ENCODE measurements at regions not wholly inside any gene's neighbourhood (a gene's known extent, or its start where the extent isn't known, plus 50 kb on each side); places are given as distances from the start of the nearest gene placed in this dataset.
A peak's percentile ranks its signal among the peaks of the same experiment; 100 is the strongest.

GRCh38 chr17:69605571-69605970 is 191.1 kb downstream of the MAP2K6 start:
- Mint-ChIP-seq H3K36me3 (ENCODE audit: low read depth) (no peaks in the 10 kb centered on the region), H3K4me3 (no peak overlapping the region)

DNA sequence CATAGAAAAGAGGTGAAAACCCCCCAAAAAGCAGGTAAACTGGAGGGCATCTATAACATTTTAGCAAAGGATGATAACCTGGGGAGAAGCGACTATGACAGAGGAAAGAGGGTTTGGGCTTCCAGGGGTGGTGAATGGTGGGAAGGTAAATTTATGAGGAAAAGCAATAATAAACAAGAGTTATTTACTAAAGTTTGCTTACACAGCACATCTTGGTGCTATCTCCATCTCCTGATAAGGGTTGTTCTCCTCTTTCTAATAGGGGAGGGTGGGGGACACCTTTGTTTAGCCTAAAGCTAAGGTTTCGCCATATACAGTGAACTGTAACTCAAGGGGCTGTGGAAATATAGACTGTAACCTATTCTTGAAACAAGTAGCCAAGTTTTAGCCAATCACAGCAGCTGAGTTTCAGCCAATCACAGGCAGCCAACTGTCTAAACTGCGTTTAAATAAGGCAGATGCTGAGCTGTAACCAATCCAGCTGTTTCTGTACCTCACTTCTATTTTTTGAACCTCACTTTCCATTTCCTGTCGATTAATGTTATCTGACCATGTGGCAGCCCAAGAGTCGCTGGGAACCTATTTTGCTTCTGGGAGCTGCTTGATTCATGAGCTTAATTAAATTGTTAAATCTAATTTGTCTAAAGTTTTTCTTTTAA is 191.8 kb downstream of the MAP2K6 start:
- Mint-ChIP-seq H3K36me3 (ENCODE audit: low read depth) (no peaks in the 10 kb centered on the region), H3K4me1 (peaks cover 34% of the 10 kb centered on the region), H3K27ac (no peak overlapping the region), H3K4me3 (no peak overlapping the region), H3K9me3 (peaks cover 1% of the 10 kb centered on the region), H3K27me3 (ENCODE audit: low read depth) (no peaks in the 10 kb centered on the region)
- TF ChIP-seq CTCF (IDR thresholded peaks at IDR 0.05; ENCODE audit: unreplicated experiment in 3 of 3): no peak

More at GRCh38 chr17:69605571-69605970, 191.1 kb downstream of the MAP2K6 start:
- Mint-ChIP-seq H3K27ac (no peak overlapping the region), H3K4me1 (peaks cover 34% of the 10 kb centered on the region), H3K9me3 (no peaks in the 10 kb centered on the region), H3K27me3 (ENCODE audit: low read depth) (no peaks in the 10 kb centered on the region)
- TF ChIP-seq CTCF (IDR thresholded peaks at IDR 0.05; ENCODE audit: unreplicated experiment in 3 of 3): no peak

GRCh38 chr17:69607162-69607834 is 192.8 kb downstream of the MAP2K6 start:
- H3K27me3 Mint-ChIP-seq (ENCODE audit: low read depth): no peaks in the 10 kb centered on the region
- peaks cover 5% of the 10 kb centered on the region for H3K9me3 Mint-ChIP-seq
- peak; percentile 83 to 92 (median 88) for TF ChIP-seq CTCF (IDR thresholded peaks at IDR 0.05; ENCODE audit: unreplicated experiment in 3 of 3)
- peaks cover 34% of the 10 kb centered on the region for H3K4me1 Mint-ChIP-seq
- no peaks in the 10 kb centered on the region for H3K36me3 Mint-ChIP-seq (ENCODE audit: low read depth)
- no peak overlapping the region for H3K4me3 Mint-ChIP-seq
- H3K27ac Mint-ChIP-seq: peak overlapping the region; percentile 28 to 74 (median 44)

- peak overlapping the region in 1 of 3 experiments; percentile 71 for H3K27ac Mint-ChIP-seq
- no peak overlapping the region for H3K4me3 Mint-ChIP-seq
- H3K9me3 Mint-ChIP-seq: peaks cover 5% of the 10 kb centered on the region
- TF ChIP-seq CTCF (IDR thresholded peaks at IDR 0.05; ENCODE audit: unreplicated experiment in 3 of 3): no peak
- H3K27me3 Mint-ChIP-seq (ENCODE audit: low read depth): no peaks in the 10 kb centered on the region
- H3K36me3 Mint-ChIP-seq (ENCODE audit: low read depth): no peaks in the 10 kb centered on the region
- peaks cover 34% of the 10 kb centered on the region for H3K4me1 Mint-ChIP-seq
These were observed 193.6 kb downstream of the MAP2K6 start for GRCh38 chr17:69608141-69608540.

DNA sequence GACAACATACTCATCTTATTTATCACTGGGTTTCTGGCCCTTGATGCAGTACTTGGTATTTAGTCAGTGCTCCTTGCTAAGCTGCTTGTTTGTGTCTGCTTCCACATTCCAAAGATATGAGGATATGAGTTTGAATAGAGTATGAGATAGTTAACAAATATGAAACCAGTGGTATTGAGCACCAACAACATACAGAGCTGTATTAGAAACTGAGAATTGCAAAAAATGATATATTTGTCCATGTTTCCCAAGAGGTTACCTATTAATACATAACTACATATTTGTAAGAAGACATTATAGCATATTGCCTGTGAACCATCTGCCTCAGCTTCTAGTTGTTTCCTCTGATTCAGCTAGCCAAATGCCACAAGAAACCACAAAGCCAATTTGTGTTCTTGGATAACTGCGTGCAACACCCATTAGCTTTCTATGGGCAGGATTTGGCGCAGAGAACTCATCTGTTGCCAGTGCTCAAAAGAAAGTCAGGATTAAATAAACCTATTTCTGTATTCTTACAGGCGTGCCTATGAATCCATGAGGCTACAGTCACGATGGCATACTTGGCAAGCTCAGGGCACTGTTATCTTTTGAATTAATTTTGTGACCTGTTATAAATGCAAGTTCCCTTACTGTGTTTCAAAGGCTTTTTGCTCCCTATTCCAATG is 194.4 kb downstream of the MAP2K6 start:
- Mint-ChIP-seq H3K4me1 (peaks cover 34% of the 10 kb centered on the region), H3K36me3 (ENCODE audit: low read depth) (no peaks in the 10 kb centered on the region), H3K27ac (peak overlapping the region in 1 of 3 experiments; percentile 71), H3K27me3 (ENCODE audit: low read depth) (no peaks in the 10 kb centered on the region), H3K4me3 (no peak overlapping the region), H3K9me3 (peaks cover 5% of the 10 kb centered on the region)
- no peak for TF ChIP-seq CTCF (IDR thresholded peaks at IDR 0.05; ENCODE audit: unreplicated experiment in 3 of 3)

Measured in nephron (organoid).